Stimulated activated CD4-positive, alpha-beta T cell treated with anti-CD3 and anti-CD28 coated beads, Interleukin-15, amount 100 ng/mL, for 24 hours (primary cell): ENCODE measurements at regions not wholly inside any gene's neighbourhood (a gene's known extent, or its start where the extent isn't known, plus 50 kb on each side); places are given as distances from the start of the nearest gene placed in this dataset.

Source experiments
- DNase-seq: peaks from one replicate; pipeline ENCODE4 v3.0.0-alpha.2; 2020

DNA sequence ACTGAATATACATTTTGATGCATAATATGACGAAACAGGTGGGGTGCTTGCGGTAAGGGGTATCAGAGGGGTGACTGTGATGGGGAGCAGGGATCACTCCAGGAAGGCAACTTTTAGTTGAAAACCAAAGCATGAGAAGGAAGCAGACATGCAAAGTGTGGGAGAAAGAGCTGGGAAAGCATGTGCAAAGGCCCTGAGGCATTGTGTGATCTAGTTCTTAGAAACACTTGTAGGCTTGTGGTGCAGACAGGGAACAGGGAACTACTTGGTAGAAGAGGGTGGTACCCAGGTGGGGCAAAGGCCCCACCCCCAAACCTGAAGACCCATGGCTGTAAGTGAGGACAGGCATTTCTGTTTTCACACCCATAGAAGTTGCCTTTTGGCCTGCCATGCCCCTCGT lies 459.9 kb upstream of the EEF2KMT start:
- no peak for DNase-seq

DNA sequence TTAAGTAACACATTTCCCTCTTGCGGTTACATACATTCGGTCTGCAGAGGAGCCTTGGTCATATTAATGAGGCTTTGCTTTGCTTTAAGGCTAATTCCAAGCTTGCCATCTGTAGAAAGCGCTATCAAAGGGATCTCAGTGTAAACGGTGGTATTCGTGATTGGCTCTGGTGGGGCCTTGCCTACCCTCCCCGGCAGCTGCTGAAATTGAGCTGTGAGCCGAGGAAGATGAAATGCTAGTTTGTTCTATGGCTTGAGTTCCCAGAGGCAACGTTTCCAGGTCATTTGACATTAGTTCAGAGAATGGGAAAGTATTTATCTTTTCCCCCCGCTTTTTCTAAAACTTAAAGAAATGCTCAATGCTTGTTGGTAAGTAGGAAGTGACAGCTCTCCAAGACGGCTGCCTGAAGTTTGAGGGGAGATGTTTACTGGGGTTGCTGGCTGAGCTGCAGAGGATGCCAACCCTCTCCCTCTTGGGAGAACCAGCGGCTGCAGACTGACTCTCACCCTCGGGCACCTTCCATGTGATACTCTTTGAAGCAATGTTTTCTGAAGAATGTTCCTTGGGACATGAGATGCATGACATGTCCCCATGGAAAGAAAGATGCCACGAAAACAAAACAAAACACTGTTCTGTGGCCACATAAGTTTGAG lies 458.7 kb upstream of the EEF2KMT start:
- no peak for DNase-seq

DNA sequence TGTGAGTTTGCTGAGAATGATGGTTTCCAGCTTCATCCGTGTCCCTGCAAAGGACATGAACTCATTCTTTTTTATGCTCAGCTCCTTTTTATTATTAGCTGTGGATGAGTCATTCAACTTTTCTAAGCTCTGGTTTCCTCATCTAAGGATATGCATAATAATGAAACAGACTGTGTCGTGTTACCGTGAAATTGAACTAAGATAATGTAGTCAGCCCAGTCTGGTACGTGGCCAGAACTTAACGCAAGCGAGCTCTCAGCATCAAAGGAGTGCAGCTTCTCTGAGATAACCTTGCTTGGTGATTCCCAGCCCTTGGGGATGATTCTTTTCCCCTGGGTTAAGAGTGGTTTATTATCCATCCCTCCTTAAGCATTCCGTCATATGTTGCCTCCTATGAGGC lies 454.3 kb upstream of the EEF2KMT start:
- no peak for DNase-seq

DNA sequence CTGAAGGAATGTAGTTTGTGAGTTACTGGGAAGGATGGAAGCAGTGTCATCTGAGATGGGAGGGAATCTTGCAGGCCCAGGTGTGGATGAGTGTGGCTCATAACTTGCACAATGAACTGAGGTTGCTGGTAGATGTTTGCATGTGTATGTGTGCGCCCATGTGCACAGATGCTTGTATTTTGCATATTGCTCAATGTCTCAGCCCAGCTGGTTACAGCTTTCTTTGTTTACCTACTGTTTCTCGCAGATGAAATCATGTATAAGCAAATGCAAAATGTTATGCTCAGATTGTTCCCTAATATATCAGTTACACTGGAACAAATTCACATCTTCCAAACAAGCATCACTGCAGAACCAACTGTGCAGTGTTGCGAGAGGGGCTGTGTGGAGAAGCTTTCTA lies 452.2 kb upstream of the EEF2KMT start:
- no peak for DNase-seq

DNA sequence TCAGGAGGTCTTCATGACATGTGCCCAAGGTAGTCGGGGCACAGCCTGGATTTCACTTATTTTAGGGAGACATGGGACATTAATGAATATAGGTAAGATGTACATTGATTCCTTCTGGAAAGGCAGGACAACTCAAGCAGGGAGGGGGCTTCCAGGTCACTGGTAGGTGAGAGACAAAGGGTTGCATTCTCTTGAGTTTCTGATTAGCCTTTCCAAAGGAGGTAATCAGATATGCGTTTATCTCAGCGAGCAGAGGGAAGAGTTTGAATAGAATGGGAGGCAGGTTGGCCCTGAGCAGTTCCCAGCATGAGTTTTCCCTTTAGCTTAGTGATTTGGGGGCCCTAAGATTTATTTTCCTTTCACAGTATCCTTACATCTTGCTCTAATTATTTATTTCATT lies 443.8 kb upstream of the EEF2KMT start:
- DNase-seq = no peak

DNA sequence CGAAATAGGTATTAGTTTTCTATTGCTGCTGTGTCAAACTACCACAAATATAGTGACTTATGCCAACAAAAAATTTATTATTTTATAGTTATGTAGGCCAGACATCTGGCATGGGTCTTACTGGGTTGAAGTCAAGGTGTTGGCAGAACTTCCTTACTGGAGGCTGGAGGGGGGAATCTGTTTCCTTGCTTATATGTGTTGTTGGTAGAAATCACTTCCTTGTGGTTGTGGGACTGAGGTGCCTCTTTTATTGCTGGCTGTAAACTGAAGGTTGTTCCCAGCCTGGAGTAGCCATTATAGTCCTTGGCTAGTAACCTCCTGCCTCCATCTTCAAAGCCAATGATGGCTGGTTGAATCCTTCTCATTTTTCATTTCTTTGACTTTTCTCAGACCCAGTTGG lies 439.8 kb upstream of the EEF2KMT start:
- DNase-seq = no peak

DNA sequence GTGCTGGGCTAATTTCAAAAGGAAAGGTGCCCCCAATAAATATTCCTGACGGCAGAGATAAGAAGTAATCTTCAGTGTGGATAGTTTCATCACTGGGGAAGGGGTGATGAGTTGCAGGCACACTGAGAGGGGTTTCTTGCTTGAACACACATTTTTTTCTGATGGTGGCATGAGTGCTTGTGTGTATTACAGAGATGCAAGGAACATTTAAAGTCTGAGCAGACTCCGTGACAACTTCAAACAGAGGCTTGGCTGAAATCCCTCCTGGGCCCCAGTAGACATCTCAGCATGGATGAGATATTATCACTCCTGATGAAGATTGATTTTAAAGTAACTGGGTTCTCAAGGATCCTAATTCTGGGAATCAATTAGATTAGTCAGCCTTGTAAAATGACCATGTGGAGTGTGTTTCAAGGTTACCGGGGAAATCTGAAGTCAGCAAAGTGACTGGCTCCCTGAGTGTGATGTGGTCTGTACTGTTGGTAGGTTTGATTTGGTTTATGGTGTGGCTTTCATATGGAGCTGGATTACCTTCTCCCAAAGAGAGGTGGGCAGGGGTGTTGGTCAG lies 435.8 kb upstream of the EEF2KMT start:
- DNase-seq = no peak

DNA sequence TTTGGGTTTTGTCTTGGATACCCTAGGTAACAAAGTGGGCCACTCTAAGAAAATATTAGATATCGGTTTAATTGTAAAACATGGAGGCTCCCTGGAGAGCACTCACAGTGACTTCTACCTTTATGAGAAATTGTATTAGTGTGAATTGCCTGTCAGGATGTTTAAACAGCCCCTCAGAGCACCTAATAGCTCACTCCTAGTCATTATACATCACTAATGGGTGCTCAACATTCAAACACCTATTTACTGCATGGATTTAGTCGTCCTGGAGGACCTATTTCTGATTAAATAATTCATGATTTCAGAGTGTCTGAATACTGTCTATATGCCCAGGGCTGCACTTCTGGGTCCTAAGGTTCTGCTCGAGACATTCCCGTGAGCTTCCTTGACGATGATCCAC lies 430.2 kb upstream of the EEF2KMT start:
- DNase-seq = no peak

DNA sequence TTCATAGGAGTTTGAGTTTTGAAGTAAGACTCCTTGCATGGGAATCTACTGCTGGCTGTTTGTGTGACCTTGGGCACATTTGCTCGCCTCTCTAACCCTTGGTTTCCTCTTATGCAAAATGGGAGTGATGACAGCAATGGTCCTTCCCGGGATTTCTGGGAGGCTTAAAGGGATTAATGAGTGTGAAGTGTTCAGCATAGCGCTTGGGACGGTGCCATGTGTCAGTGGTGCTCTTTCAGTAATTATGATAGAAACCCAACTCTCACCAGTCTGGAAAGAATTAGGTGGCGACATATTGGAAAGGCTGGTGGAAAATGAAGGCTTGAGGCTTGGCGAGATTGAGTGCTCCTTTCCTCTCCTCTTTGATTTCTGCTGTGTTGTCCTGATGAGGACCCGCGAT lies 429.2 kb upstream of the EEF2KMT start:
- no peak for DNase-seq

DNA sequence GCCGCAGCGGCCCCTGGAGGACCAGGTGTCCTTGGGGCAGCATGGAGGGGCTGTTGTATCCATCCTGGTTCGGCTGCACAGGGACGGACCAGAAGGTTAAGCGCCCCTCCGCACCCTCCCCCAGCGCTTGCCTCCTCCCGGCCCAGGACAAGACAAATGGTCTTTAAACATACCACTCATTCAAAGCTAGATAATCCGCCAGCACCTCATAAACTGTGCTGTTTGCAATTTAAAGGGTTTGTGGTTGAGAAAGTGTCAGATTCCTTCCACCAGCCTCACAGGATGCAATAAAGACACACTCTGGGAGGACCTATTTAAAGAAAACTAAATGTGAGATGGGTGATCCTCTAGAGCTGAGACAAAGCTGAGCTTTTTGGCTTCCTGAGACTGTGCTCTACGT lies 426.2 kb upstream of the EEF2KMT start:
- no peak for DNase-seq

DNA sequence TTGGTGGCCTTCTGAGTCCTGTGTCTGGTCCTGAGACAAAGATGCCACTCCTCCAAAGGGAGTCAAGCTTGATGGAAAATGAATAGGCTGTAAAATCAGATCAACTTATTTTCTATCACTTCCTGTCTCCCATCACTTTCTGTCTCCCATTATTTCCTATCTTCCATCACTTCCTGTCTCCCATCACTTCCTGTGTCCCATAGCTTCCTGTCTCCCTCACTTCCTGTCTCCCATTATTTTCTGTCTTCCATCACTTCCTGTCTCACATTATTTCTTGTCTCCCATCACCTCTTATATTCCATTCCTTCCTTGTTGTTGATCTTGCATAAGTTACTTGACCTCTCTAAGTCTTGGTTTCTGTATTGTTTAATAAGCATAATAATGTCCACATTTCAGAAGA lies 418.5 kb upstream of the EEF2KMT start:
- no peak for DNase-seq

DNA sequence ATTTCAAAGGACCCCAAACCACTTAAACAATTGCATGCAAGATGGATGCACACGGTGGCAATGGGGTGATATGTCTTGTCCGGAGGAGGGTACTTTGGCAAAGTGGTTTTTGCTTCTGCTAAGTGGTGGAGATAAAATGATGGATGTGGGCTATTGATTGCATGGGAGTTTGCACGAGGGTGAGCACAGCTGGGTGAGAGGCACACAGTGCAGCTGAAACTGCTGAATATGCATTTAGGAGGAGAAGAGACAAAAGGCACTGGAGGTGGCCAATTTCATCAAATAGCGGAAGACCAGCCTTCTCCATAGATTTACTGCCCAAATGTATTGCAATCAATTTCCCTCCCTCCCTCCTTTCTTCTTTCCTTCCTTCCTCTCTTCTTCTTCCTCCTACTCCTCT lies 414.4 kb upstream of the EEF2KMT start:
- DNase-seq = no peak

DNA sequence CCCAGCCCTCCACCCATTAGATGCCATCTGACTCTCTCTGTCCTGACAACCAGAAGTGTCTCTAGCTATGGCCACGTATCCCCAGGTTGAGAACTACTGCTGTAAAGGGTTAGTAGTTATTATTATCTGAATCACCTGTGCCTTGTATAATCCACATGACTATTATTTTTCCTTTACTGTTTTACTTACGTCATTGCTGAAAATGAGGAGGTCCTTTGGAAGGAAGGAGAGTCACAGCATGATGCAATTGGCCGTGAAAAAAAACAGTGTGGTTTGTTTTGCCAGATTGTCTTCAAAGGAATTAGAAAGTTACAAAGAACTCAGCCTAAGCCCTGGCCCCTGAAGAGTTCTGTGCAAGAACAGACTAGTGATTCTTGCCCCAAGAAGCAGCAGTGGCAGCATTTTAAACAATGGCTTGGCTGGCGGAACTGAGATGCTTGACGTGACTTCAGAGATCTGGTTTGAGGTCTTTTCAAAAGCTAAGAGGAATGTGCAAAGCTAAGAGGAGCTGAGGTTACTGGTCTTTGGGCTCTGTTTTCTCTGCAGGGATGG lies 413.3 kb upstream of the EEF2KMT start:
- DNase-seq = no peak

DNA sequence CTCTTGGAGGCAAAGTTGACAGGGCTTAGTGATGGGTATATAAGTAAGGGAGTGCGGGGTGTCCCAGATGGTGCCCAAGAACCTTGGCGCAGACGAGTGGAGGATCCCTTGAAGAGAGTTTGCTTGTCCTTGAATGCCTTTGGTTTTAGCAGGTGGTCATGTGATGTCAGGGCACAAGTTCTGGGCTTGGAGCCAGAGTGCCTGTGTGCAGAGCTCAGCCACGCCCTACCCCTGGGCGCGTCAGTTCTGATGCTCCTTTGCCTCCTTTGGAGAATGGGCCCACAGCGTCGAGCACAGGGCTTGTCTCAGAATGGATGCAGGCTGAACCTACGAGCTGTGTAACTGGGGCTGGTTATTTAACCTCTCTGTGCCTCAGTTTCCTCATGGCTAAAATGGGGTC lies 412.2 kb upstream of the EEF2KMT start:
- DNase-seq = no peak

DNA sequence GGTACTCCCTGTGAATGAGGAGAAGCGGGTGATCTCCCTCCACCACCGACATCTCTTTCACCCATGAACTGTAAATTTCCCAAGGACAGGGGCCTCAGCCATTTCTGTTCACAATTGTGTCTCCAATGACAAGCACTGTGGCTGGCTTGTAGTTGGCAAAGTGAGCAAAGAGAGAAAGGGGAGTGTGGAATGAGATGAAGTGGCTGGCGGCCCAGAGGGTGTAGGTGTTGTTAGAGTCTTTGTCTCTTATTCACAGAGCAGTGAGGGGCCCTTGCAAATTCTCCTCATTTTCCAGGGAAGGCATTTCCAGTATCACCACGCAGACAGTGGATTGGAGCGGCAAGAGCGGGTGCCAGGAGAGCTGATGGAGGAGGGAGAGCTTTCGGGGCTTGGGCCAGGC lies 411.7 kb upstream of the EEF2KMT start:
- DNase-seq = no peak

DNA sequence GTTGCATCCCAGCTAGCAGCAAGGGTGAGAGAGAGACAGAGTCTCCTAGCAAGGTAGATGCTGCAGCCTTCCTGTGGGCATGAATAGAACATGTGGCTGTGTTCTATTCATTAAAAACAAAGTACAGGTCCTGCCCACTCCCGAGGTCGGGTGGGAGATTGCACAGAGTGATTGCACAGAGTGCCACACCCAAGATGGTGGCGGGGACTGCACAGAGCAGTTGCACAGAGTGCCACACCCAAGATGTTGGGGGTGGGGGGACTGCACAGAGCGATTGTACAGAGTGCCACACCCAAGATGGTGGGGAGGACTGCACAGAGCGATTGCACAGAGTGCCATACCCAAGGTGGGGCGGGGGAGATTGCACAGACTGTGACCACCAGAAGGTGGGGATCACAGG lies 410.8 kb upstream of the EEF2KMT start:
- DNase-seq = no peak

DNA sequence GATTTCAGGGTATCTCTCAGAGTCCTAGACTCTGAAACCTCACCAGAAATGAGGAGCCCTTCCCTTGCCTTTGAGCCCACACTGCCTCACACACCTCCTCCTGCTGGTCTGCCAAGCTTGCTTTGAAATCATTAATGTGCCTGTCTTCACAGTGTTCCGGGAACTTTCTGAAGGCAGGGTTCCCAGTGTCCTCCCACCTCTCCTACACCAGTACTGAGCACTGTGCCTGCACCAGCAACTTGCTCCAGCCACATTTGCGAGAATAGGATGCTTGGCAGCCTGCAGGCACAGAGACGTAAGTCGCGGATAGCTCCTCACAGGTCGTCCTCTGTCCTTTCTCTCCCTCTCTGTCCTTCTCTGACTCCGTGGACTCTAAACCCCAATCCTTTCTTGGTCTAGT lies 408.4 kb upstream of the EEF2KMT start:
- no peak for DNase-seq

DNA sequence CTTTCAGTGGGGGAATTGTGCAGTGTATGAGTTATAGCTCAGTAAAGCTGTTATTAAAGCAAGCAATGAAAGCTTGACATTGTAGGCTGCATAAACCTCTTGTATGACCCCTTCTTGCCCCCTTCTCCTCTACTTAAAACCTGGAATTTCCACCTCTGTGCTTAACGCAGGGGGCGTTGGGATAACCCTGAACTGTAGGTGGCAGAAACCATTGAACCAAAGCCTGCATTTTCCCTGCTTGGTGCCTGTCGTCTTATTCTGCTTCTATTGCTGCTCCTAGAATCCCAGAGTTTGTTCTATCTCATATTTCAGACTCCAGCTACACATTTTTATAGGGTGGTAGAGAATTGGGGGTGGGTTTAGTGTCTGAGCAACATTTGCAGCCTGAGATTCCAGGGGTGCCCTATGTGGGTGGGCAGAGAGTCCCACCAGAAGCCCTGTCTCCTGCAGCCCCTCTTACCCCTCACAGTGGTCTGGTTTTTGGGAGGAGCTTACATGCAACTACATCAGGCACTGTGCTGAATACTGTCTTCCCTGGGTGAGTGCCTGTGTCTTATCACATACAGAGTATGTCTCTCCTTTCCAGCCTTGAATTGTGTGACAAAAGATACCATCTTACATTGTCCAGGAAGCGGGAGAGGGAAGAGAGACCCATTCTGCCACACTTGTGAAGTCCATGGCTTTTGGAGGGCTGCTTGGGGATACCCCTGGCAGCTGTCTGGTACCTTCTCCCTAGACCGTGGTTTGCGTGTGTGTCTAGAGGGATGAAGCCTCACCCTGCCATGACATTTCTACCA lies 407.7 kb upstream of the EEF2KMT start:
- DNase-seq = no peak

DNA sequence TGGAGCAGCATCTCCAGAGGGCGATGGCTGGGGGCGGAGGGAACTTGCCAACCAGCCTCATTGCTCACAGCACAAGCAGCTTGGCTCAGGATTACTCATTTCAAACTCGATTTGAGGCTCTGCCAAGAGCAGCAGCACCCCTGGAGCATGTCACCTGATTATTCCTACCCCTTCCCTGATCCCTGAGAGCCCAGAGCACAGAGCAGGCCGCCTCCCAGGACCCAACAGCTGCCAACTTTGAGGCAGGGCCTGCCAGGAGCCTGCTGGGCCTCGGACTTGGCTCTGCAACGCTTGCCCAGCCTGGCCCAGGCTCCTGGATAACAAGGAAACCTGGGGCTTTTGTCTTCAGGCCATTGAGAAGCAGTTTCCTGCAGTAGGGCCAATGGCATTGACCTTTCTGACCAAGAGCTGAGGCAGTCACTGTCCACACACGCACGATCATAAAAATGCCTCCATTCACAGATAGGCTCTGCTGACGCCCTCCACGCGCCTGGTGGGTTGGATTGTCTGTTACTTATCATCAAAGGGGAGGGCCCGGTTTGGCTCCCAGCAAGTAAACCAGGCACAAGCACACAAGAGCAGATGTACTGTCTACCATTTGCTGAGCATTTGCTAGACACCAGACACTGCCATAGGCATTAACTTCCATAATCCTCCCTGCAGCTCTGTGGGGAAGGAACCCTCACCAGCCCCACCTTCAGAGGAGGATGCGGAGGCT lies 406.6 kb upstream of the EEF2KMT start:
- DNase-seq = no peak

DNA sequence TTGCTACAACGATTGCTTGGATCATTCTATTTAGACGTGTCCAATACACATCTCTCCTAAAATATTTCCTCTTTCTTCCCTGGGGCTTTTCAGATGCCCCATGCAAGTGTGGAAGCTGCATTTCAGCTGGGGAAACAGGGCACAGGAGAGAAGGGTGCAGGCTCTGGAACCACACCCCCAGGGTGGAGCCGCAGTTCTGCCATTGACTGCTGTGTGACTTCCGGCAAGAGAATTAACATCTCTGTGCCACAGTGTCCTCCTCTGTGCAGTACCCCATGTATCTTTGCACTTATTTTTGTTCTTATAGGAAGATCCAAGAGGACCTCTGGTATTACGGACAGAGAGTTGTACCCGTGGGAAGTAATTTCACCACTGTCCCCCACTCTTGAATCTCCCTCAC lies 405.3 kb upstream of the EEF2KMT start:
- DNase-seq = no peak

DNA sequence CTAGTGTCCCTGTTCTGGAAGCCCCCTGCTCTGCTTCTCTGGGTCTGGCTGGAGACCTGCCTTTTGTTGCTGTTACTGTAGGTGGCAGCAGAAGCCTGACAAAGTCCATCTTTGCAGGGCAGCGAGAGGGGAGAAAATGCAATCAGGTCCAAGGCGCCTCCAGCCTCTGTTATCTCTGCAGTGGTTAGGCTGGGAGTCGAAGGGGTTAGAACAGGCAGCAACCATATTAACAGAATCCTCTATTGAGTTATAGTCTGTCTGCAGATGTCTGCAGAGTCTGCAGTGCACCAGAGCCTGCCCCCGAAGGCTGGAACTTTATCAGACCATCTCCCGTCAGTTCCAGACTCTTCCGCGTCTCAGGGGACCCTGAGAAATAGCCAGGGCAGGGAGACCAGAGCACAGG lies 404.9 kb upstream of the EEF2KMT start:
- peak; percentile 4 for DNase-seq

DNA sequence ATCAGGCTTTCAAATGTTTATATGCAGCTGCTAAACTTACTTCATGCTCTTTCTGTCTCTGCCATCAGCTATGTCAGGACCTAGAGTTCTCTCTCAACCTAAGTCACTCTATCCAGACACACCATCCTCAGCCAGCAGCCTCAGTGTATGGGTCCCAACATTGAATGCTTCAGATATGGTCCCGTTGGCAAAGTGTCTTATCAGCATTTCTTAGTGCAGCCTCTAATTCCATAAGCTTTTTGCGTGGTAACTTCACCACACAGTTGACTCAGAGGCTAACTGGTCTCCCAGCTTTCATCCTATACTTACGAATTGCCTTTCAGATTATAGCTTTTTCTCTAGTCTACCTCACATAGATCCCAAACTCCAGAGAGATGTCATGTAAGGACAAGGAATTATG lies 402.9 kb upstream of the EEF2KMT start:
- no peak for DNase-seq

DNA sequence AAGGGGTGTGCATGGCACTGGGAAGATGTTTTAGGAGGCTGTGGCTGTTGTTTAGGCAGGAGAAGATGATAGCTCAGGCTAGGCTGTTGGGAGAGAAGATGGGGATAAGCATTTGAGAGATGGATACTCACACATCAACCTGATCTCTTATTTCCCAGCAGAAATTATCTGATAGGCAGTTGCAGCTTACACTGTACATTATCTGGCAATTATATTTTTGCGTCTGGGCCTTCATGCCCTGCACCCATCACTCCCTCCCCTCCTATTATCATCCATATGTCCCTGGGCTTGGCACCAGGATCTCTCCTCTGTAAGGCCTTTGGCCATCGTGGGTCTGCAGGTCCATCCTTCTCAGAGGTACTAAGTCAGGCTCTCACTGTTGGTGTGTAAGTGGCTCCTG lies 401.0 kb upstream of the EEF2KMT start:
- no peak for DNase-seq

DNA sequence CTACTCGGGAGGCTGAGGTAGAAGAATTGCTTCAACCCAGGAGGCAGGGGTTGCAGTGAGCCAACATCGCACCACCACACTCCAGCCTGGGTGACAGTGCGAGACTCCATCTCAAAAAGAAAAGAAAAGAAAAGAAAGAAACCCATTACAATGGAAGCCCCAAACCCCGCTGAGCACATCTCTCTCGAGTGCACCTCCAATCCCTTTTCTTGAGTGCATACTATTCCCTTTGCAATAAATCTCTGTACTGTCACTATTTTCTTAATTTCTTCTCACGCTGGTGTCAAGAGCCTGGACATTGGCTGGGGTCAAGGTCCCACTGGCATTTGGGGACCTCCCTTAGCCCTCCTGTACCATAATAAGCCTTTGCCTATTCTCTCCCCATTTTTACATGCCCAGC lies 398.4 kb upstream of the EEF2KMT start:
- no peak for DNase-seq
